ENCODE measurements at regions not wholly inside any gene's neighbourhood (a gene's known extent, or its start where the extent isn't known, plus 50 kb on each side); places are given as distances from the start of the nearest gene placed in this dataset.

GRCh38 chr18:27656167-27656778 lies 471.2 kb upstream of the CHST9 start:
- H3K4me3 ChIP-seq (ENCODE audit: low read depth, low read length), result no peak overlapping the region
- TF ChIP-seq CTCF (IDR thresholded peaks at IDR 0.05; ENCODE audit: low read depth, low read length), result no peak

GRCh38 chr18:27653247-27653646 lies 468.1 kb upstream of the CHST9 start:
- TF ChIP-seq CTCF (IDR thresholded peaks at IDR 0.05; ENCODE audit: low read depth, low read length), result no peak
- no peak overlapping the region for H3K4me3 ChIP-seq (ENCODE audit: low read depth, low read length)

- H3K4me3 ChIP-seq (ENCODE audit: low read depth, low read length), result no peak overlapping the region
- TF ChIP-seq CTCF (IDR thresholded peaks at IDR 0.05; ENCODE audit: low read depth, low read length), result no peak
Observed at GRCh38 chr18:27652480-27653121, 467.5 kb upstream of the CHST9 start.

- H3K4me3 ChIP-seq (ENCODE audit: low read depth, low read length), result no peak overlapping the region
- no peak for TF ChIP-seq CTCF (IDR thresholded peaks at IDR 0.05; ENCODE audit: low read depth, low read length)
Observed at GRCh38 chr18:27649621-27650020, 464.5 kb upstream of the CHST9 start.

GRCh38 chr18:27645929-27646328 lies 460.8 kb upstream of the CHST9 start:
- no peak for TF ChIP-seq CTCF (IDR thresholded peaks at IDR 0.05; ENCODE audit: low read depth, low read length)
- no peak overlapping the region for H3K4me3 ChIP-seq (ENCODE audit: low read depth, low read length)

- no peak for TF ChIP-seq CTCF (IDR thresholded peaks at IDR 0.05; ENCODE audit: low read depth, low read length)
- no peak overlapping the region for H3K4me3 ChIP-seq (ENCODE audit: low read depth, low read length)
Observed at GRCh38 chr18:27636576-27637085, 451.5 kb upstream of the CHST9 start.

GRCh38 chr18:27632706-27633105 lies 447.6 kb upstream of the CHST9 start:
- no peak for TF ChIP-seq CTCF (IDR thresholded peaks at IDR 0.05; ENCODE audit: low read depth, low read length)
- no peak overlapping the region for H3K4me3 ChIP-seq (ENCODE audit: low read depth, low read length)

Data from WI38 (cell line).